ENCODE measurements at regions not wholly inside any gene's neighbourhood (a gene's known extent, or its start where the extent isn't known, plus 50 kb on each side); places are given as distances from the start of the nearest gene placed in this dataset.
"Not testable (repeated sequence)": the region's sequence is repeated elsewhere in the genome, so short reads cannot be mapped to it uniquely, and the experiment has no call there.

DNA sequence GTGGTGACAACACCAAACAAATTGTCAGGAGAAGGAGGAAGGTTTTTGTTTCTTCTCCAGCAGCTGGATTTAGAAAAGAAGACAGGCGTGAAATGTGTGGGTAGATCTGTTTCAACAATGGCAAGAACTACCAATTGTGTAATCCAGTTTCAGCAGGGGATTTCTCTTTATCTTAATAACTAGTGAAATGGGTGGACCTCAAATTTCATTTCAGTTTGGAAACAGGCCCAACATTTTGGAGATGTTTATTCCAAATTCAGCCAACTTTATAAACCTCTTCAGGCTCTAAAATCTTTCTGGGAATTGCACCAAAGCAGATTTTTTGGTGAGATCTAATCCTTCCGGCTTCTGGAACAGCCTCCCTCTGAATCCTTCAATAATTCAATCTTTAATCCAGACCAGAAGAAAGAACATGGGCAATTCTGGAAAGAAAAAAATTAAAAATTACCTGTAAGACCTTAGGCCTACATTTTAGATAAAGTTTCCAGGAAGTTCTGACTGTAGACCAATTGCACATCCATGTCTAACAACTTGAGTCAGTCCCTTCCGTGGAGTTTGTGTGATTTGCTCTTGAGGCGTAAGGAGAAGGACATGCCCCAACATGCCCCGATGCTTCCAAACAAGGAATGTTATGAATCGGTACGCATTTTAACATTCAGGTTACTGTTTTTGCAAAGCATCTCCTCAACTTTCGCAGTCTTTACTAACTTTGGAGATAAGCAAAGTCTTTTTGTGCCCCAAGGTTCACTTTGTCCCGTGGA is 423.6 kb downstream of the IRX1 start:
- DNase-seq (ENCODE audit: low read depth), result no peak

DNA sequence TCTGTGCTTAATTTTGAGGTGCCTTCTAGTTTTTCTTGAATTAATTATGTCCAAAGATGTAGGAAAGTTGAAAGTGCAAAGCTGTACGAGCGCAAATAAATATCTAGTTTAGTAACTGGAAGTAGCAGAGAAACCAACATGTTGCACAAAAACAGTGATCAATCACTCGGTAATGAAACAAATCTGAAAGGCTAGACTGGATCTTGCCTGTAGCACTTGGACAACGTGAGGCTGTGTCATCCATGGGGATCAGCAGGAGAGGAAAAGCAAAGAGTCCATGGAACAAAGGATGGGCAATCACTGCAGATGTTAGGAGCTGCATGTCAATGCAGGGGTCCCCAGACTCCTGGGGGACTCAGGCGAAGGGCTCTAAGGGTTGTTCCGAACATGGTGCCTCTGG is 424.2 kb downstream of the IRX1 start:
- no peak for DNase-seq (ENCODE audit: low read depth)

DNA sequence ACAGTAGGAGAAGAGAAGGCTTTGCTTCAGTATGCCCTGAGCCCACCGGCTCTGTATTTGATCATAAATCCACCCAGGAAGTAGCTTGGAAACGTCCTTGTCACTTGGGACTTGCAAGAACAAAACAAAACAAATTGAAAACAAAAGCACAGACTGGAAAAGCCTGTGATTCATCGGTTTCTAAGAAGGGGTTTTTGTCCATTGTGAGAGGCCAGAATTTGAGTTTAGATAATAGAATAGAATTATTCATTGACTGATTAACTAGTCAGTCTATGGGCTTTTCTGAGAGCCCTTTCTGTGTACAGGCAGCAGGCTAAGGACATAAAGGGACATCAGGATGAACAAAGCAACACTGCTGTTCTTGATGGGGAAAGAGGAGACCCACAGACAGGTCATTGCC is 424.8 kb downstream of the IRX1 start:
- DNase-seq (ENCODE audit: low read depth), result no peak

DNA sequence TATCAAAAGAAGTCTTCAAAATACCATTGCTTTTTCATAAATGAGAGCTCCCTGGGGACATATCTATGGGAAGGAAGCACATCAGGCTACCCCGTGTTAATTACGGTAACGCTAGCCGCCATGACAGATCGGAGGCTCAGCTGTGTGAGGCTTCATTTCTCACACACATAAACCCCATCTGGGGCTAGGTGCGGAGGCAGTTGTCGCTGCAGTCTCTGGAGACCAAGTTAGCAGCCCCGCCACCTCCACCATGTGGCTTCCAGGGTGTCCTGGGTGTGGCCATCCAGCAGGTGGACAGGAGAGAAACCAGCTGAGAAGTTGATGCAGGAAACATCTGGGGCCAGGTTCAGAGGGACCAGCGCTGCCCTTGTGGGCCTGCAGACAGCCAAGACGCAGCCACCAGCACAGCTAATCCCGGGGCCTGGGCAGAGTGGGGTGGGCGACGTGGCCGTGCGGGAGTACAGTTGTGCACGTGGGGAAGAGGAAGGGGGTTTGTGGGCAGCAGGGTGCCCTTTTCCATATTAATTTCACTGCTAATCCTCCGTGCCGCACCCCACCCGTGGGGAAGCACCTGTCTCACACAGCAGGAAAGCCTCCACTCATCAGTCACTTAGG is 426.5 kb downstream of the IRX1 start:
- DNase-seq (ENCODE audit: low read depth), result no peak

DNA sequence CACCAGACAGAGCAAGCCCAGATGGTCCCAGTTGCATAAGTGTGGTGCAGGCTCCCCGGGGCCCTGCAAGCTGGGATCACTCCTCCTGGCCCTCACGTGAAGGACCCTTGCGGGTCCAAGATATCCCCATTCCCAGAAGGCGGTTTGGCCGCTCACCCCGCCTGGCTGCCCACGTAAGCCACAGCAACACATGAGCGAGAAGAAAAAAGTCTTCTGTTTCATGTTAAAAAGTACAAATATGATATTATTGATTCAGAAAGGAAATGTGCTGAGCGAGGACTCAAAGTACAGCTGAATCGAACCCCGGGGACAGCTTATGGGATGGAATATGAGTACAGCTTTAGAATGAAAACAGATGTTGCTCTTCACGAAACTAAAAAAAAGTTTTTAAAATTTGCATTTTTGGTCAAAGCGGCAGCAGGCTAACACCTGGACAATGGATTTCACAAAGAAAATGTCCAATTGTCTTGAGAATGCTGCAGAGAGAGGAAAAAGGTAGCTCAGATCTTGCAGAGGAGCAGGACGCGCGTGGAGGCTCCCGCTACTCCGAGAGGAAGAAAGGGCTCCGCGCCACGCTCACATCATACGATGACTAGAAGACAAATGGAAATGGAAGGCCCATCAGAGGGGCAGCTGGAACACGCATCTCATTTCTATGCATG is 427.6 kb downstream of the IRX1 start:
- no peak for DNase-seq (ENCODE audit: low read depth)

DNA sequence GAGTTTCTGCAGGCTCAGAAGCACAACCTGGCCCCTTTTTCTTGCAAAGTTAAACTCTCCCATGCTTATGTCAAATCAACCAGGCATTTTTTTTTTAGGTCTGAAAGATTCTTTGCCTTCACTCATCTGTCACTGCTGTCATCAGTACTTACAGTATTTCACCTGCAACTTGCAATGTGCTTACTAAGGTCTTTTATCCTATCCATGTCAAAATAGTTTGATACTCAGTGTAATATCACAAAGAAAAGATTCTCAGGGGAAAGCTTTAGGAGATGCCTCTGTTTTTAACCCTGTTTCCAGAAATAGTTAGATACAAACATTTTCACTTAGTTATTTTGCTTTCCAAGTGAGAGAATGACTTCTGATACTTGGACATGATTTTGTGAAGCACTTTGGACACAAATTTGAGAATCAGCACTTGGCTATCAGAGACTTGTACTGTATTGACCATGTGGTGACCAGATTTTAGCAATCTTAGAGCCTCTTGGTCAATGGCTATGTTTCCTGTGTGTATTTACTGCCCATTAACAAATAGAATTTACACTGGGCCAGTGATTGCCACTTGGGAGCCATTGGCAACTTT is 428.2 kb downstream of the IRX1 start:
- no peak for DNase-seq (ENCODE audit: low read depth)

- DNase-seq (ENCODE audit: low read depth), result no peak
Measured at GRCh38 chr5:4027088-4027734, 431.6 kb downstream of the IRX1 start.

GRCh38 chr5:4028384-4028783 is 432.8 kb downstream of the IRX1 start:
- DNase-seq (ENCODE audit: low read depth), result no peak

DNA sequence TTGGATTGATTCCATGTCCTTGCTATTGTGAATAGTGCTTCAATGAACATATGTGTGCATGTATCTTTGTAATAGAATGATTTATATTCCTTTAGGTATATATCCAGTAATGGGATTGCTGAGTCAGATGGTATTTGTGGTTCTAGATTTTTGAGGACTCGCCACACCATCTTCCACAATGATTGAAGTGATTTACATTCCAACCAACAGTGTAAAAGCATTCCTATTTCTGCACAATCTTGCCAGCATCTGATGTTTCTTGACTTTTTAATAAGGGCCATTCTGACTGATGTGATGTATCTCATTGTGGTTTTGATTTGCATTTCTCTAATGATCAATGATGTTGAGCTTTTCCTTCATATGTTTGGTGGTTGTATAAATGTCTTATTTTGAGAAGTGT is 437.9 kb downstream of the IRX1 start:
- not testable (repeated sequence) for DNase-seq (ENCODE audit: low read depth)

DNA sequence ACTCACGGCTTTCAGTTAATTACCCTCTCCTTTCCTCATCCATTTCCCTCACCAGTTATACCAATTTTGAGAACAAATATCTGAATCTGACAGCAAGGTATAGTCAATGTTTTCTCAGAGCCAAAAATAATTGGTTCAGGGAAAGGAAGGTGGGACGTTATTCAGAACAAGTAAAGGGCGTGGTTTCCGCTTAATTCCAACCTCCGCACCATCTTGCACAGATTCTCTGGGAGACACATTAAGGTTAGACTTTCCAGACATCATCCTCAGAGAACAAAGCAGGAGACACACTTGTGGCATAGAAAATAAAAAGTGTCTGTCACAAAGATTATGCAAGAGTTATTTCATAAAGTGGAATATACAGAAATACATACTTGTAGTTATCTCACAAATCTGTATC is 441.2 kb downstream of the IRX1 start:
- no peak for DNase-seq (ENCODE audit: low read depth)

DNA sequence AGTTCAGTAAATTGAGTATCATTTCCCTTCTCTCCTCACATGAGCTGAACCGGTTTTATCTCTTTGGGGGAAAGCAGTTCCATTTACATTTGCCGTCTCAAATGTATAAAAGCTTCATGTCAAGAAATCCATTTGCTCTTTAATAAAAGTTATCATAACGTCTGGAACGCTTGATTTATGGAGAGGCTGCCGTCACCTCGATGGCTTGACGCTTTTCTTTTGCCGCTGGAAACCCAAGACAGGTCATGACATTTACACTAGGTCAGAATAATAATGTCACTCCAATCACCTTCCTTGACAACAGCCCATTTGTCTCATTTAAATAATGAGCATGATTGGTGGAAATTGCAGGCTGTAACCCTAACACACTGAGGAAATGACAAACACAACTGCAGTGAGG is 443.4 kb downstream of the IRX1 start:
- DNase-seq (ENCODE audit: low read depth), result no peak

DNA sequence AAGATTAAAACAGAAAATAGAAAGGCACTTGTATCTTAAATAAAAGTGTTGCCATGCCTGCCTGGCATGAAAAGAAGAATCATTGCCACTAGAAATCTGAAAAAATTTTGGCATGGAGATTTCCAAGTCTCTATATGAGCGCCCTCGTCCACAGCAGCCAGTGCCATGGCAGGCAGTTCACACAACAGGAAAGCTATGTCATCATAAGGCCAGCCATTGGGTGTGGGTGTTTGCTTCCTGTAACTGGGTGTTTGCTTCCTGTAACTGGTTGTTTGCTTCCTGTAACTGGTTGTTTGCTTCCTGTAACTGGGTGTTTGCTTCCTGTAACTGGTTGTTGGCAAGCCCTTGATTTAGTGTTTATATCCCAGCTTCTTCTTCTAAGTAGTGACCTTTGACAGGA is 446.7 kb downstream of the IRX1 start:
- no peak for DNase-seq (ENCODE audit: low read depth)

- no peak for DNase-seq (ENCODE audit: low read depth)
Measured at GRCh38 chr5:4043135-4043534, 447.5 kb downstream of the IRX1 start.

DNA sequence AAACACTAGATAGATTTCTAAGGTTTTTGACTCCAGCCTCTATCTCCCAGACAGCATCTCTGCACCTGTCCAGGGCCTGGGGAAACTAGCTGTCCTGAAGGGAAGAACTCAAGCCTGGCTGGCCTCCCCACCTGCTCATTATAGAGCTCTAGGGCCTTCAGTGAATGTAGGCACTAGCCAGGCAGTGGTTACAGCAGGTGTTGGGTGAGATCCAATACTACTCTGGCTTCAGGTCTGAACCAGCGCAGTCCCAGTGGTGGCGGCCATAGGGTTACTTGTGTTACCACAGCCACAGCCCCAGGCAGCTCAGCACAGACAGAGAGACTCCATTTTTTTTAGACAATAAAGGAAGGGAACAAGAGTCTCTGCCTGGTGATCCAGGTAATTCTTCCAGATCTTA is 449.2 kb downstream of the IRX1 start:
- no peak for DNase-seq (ENCODE audit: low read depth)

DNA sequence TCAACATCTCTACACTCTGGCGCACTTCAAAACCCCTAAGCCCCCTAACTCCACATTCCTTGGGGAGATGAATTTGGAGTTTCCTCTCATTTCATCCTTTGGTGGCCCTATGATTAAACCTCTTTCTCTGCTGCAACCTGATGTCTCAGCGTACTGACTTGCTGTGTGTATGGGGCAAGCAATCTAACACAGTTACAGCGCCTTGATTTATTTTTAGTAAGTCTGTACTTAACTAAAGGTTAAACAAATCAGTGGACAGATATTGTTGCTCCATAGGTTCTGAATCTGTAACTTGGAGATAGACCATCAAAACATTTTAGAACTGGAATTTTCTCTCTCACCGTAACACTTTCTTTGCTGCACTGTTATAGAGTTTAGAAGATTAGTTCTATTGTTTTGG is 452.8 kb downstream of the IRX1 start:
- no peak for DNase-seq (ENCODE audit: low read depth)

- DNase-seq (ENCODE audit: low read depth), result no peak
Measured at GRCh38 chr5:4050203-4050602, 454.6 kb downstream of the IRX1 start.

- DNase-seq (ENCODE audit: low read depth), result no peak
Measured at GRCh38 chr5:4053136-4053535, 457.5 kb downstream of the IRX1 start.

- no peak for DNase-seq (ENCODE audit: low read depth)
Measured at GRCh38 chr5:4054092-4054491, 458.5 kb downstream of the IRX1 start.

DNA sequence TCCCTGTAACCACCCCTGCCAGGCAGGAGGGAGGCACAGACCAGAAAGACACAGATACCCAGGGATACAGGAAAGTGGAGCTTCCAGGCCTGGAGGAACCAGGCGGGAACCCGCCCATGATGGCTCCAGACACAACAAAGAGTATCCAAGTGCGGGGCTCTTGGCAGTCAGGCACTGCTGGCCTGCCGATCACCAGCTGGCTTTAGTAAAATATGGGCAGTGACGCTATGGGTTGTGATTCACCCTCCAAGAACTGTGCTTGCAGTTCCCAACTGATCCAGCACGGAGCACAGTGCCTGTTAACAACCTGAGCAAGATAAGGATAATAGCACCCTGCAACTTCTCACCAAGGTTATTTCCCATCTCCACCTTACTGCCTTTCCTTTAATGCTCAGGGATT is 463.3 kb downstream of the IRX1 start:
- no peak for DNase-seq (ENCODE audit: low read depth)

GRCh38 chr5:4065472-4066320 is 470.1 kb downstream of the IRX1 start:
- DNase-seq (ENCODE audit: low read depth), result no peak

- no peak for DNase-seq (ENCODE audit: low read depth)
Measured at GRCh38 chr5:4068171-4068570, 472.5 kb downstream of the IRX1 start.

GRCh38 chr5:4078544-4078943 is 482.9 kb downstream of the IRX1 start:
- DNase-seq (ENCODE audit: low read depth), result no peak
